Loucy (cell line): ENCODE measurements at regions not wholly inside any gene's neighbourhood (a gene's known extent, or its start where the extent isn't known, plus 50 kb on each side); places are given as distances from the start of the nearest gene placed in this dataset.

Experiments
- H2AFZ ChIP-seq: fragments of 200-600 bp; sonication (generic); 2 replicates; pipeline ENCODE4 v1.6.0; 2016; ENCODE audit warnings: antibody characterized with exemption, mild to moderate bottlenecking, low read length, moderate library complexity
- H3F3A ChIP-seq: fragments of 200-600 bp; 2 replicates; pipeline ENCODE4 v1.6.0; 2016; ENCODE audit warnings: antibody characterized with exemption, low read depth, mild to moderate bottlenecking
- H3K27me3 ChIP-seq: fragments of 200-600 bp; sonication (generic); 2 replicates; pipeline ENCODE4 v1.6.1; 2014; ENCODE audit warnings: low read length, mild to moderate bottlenecking; ENCODE audit not compliant: insufficient read depth, poor library complexity, severe bottlenecking
- H3K36me3 ChIP-seq: fragments of 200-600 bp; sonication (generic); 2 replicates; pipeline ENCODE4 v1.6.1; 2016; ENCODE audit warnings: low read length; ENCODE audit not compliant: insufficient read depth
- H3K4me1 ChIP-seq: fragments of 200-600 bp; sonication (generic); 2 replicates; pipeline ENCODE4 v1.5.1; 2014; ENCODE audit warnings: low read length, mild to moderate bottlenecking; ENCODE audit not compliant: insufficient read depth, poor library complexity, severe bottlenecking
- H3K4me2 ChIP-seq: fragments of 200-600 bp; sonication (generic); 2 replicates; pipeline ENCODE4 v1.6.0; 2014; ENCODE audit warnings: antibody characterized with exemption, low read length, low read depth, mild to moderate bottlenecking; ENCODE audit not compliant: poor library complexity, severe bottlenecking
- H3K4me3 ChIP-seq: fragments of 200-600 bp; sonication (generic); 2 replicates; pipeline ENCODE4 v1.5.1; 2014; ENCODE audit warnings: low read length, mild to moderate bottlenecking, mixed read lengths; ENCODE audit not compliant: poor library complexity, severe bottlenecking
- H3K79me2 ChIP-seq: fragments of 200-600 bp; sonication (generic); 2 replicates; pipeline ENCODE4 v1.6.1; 2014; ENCODE audit warnings: low read length; ENCODE audit not compliant: insufficient read depth
- H3K9ac ChIP-seq: fragments of 200-600 bp; sonication (generic); 2 replicates; pipeline ENCODE4 v1.6.0; 2014; ENCODE audit warnings: mild to moderate bottlenecking, low read depth, low read length, moderate library complexity; ENCODE audit not compliant: poor library complexity, severe bottlenecking
- H3K9me2 ChIP-seq: fragments of 200-600 bp; sonication (generic); replicated peaks from 2 replicates; pipeline ENCODE4 v1.6.1; 2016; ENCODE audit warnings: low read depth, low read length, mixed read lengths
- H3K9me3 ChIP-seq: fragments of 200-600 bp; sonication (generic); 2 replicates; pipeline ENCODE4 v1.6.1; 2014; ENCODE audit warnings: mild to moderate bottlenecking, antibody characterized with exemption, low read length, low read depth; ENCODE audit not compliant: insufficient read depth
- H4K20me1 ChIP-seq: fragments of 200-600 bp; sonication (generic); 2 replicates; pipeline ENCODE4 v1.6.0; 2014; ENCODE audit warnings: antibody characterized with exemption, low read length, mild to moderate bottlenecking; ENCODE audit not compliant: insufficient read depth, poor library complexity, severe bottlenecking
- EZH2phosphoT487 ChIP-seq: fragments of 200-600 bp; IDR thresholded peaks from 2 replicates; pipeline ENCODE4 v1.6.1; 2018; ENCODE audit warnings: antibody characterized with exemption, mild to moderate bottlenecking, moderate library complexity, borderline replicate concordance
- TF ChIP-seq, protein P1 (sequence below): fragments of 200-600 bp; sonication (generic); conservative IDR thresholded peaks from 2 replicates; pipeline ENCODE4 v1.5.1; 2014; ENCODE audit warnings: mild to moderate bottlenecking, antibody characterized with exemption, low read length

DNA sequence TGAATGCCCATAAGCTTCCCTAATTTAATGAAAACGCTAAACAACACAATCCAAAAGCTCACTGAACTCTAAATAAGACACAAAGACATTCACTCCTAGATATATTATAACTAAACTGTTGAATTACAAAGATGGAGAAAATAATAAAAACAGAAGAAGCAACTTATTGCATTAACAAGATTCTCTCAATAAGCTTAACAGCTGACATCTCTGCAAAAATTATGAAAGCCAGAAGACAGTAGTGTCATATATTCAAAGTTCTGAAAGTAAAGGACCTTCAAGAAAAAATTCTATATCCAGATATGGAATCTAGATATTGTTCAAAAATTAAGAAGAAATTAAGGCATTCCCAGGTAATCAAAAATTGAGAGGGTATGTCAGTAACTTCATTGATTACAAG is 957.8 kb upstream of the TYRP1 start:
- H2AFZ ChIP-seq: no peak overlapping the region
- H3K4me2 ChIP-seq: no peak overlapping the region
- no peaks in the 10 kb centered on the region for H3K36me3 ChIP-seq
- TF ChIP-seq EZH2phosphoT487: no peak
- TF ChIP-seq, protein P1, sequence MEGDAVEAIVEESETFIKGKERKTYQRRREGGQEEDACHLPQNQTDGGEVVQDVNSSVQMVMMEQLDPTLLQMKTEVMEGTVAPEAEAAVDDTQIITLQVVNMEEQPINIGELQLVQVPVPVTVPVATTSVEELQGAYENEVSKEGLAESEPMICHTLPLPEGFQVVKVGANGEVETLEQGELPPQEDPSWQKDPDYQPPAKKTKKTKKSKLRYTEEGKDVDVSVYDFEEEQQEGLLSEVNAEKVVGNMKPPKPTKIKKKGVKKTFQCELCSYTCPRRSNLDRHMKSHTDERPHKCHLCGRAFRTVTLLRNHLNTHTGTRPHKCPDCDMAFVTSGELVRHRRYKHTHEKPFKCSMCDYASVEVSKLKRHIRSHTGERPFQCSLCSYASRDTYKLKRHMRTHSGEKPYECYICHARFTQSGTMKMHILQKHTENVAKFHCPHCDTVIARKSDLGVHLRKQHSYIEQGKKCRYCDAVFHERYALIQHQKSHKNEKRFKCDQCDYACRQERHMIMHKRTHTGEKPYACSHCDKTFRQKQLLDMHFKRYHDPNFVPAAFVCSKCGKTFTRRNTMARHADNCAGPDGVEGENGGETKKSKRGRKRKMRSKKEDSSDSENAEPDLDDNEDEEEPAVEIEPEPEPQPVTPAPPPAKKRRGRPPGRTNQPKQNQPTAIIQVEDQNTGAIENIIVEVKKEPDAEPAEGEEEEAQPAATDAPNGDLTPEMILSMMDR: no peak
- no peaks in the 10 kb centered on the region for H3K79me2 ChIP-seq
- no peaks in the 10 kb centered on the region for H3K9me2 ChIP-seq
- no peak overlapping the region for H3K4me3 ChIP-seq
- H3F3A ChIP-seq: no peaks in the 10 kb centered on the region
- no peaks in the 10 kb centered on the region for H3K4me1 ChIP-seq
- H3K9me3 ChIP-seq: no peaks in the 10 kb centered on the region
- H3K27me3 ChIP-seq: no peaks in the 10 kb centered on the region
- H3K9ac ChIP-seq: no peak overlapping the region
- H4K20me1 ChIP-seq: no peaks in the 10 kb centered on the region

DNA sequence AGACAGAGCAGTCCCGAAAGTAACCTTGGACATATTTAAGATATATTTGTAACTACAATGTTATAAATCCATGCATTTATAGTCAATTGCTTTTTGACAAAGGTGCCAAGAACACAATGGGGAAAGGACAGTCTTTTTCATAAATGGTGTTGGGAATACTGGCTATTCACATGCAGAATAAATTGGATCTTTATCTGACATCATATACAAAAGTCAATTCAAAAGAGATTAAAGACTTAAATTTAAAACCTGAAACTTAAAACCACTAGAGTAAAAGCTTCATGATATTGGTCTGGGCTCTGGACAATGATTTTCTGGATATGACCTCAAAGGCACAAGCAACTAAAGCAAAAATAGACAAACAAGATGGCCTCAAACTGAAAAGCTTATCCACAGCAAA is 950.7 kb upstream of the TYRP1 start:
- Histone ChIP-seq H3K9me3 (no peaks in the 10 kb centered on the region), H3K79me2 (no peaks in the 10 kb centered on the region), H3F3A (no peaks in the 10 kb centered on the region), H3K4me3 (no peak overlapping the region), H3K4me2 (no peak overlapping the region), H3K9me2 (no peaks in the 10 kb centered on the region), H3K9ac (no peak overlapping the region), H2AFZ (no peak overlapping the region), H3K36me3 (no peaks in the 10 kb centered on the region), H3K4me1 (no peaks in the 10 kb centered on the region), H3K27me3 (no peaks in the 10 kb centered on the region), H4K20me1 (no peaks in the 10 kb centered on the region)
- TF ChIP-seq EZH2phosphoT487: no peak
- TF ChIP-seq, protein P1: no peak

DNA sequence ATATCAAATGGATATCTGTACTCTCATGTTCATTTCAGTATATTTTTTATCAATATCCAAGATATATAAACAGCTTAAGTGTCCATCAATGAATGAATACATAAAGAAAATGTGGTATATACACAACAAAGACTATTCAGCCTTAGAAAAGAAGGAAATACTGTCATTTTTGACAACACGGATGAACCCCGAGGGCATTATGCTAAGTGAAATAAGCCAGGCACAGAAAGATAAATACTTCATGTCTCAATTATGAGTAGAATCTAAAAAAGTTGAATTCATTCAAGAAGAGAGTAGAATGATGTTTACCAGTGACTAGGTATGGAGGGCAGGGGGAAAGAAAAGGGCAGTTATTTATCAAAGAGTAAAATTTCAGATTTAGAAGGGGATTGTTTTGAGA is 949.8 kb upstream of the TYRP1 start:
- Histone ChIP-seq H3K9me3 (no peaks in the 10 kb centered on the region), H3K4me2 (no peak overlapping the region), H3K9me2 (no peaks in the 10 kb centered on the region), H2AFZ (no peak overlapping the region), H3K36me3 (no peaks in the 10 kb centered on the region), H3K27me3 (no peaks in the 10 kb centered on the region), H3K4me3 (no peak overlapping the region), H3F3A (no peaks in the 10 kb centered on the region), H3K79me2 (no peaks in the 10 kb centered on the region), H3K9ac (no peak overlapping the region), H4K20me1 (no peaks in the 10 kb centered on the region), H3K4me1 (no peaks in the 10 kb centered on the region)
- TF ChIP-seq, protein P1: no peak
- TF ChIP-seq EZH2phosphoT487: no peak
